ENCODE measurements at regions not wholly inside any gene's neighbourhood (a gene's known extent, or its start where the extent isn't known, plus 50 kb on each side); places are given as distances from the start of the nearest gene placed in this dataset.
"Not testable (repeated sequence)": the region's sequence is repeated elsewhere in the genome, so short reads cannot be mapped to it uniquely, and the experiment has no call there.

GRCh38 chr16:73427164-73427563, 379.2 kb upstream of the ZFHX3 start:
- no peak for DNase-seq

- DNase-seq, result no peak
Observed at GRCh38 chr16:73426433-73427160, 378.7 kb upstream of the ZFHX3 start.

GRCh38 chr16:73420676-73421075, 372.7 kb upstream of the ZFHX3 start:
- no peak for DNase-seq

- DNase-seq, result no peak
Observed at GRCh38 chr16:73420244-73420643, 372.3 kb upstream of the ZFHX3 start.

GRCh38 chr16:73418691-73419090, 370.8 kb upstream of the ZFHX3 start:
- no peak for DNase-seq

GRCh38 chr16:73418051-73418450, 370.1 kb upstream of the ZFHX3 start:
- no peak for DNase-seq

GRCh38 chr16:73415286-73415685, 367.4 kb upstream of the ZFHX3 start:
- no peak for DNase-seq

GRCh38 chr16:73414638-73415037, 366.7 kb upstream of the ZFHX3 start:
- no peak for DNase-seq

- DNase-seq, result no peak
Observed at GRCh38 chr16:73413830-73414190, 365.9 kb upstream of the ZFHX3 start.

GRCh38 chr16:73413091-73413829, 365.3 kb upstream of the ZFHX3 start:
- DNase-seq, result no peak

GRCh38 chr16:73412416-73412815, 364.5 kb upstream of the ZFHX3 start:
- no peak for DNase-seq

GRCh38 chr16:73408716-73409115, 360.8 kb upstream of the ZFHX3 start:
- no peak for DNase-seq

- no peak for DNase-seq
Observed at GRCh38 chr16:73408311-73408710, 360.4 kb upstream of the ZFHX3 start.

- no peak for DNase-seq
Observed at GRCh38 chr16:73405851-73406250, 357.9 kb upstream of the ZFHX3 start.

GRCh38 chr16:73404001-73404400, 356.1 kb upstream of the ZFHX3 start:
- DNase-seq, result no peak

- DNase-seq, result peak in 1 of 2 experiments; percentile 27
Observed at GRCh38 chr16:73403291-73403690, 355.4 kb upstream of the ZFHX3 start.

GRCh38 chr16:73400951-73401350, 353.0 kb upstream of the ZFHX3 start:
- no peak for DNase-seq

- DNase-seq, result no peak
Observed at GRCh38 chr16:73399997-73400396, 352.1 kb upstream of the ZFHX3 start.

- no peak for DNase-seq
Observed at GRCh38 chr16:73399486-73399885, 351.6 kb upstream of the ZFHX3 start.

GRCh38 chr16:73398604-73399003, 350.7 kb upstream of the ZFHX3 start:
- DNase-seq, result not testable (repeated sequence)

- DNase-seq, result no peak
Observed at GRCh38 chr16:73396556-73396955, 348.6 kb upstream of the ZFHX3 start.

GRCh38 chr16:73390936-73391335, 343.0 kb upstream of the ZFHX3 start:
- DNase-seq, result no peak

- no peak for DNase-seq
Observed at GRCh38 chr16:73390491-73390890, 342.6 kb upstream of the ZFHX3 start.

GRCh38 chr16:73389085-73389484, 341.2 kb upstream of the ZFHX3 start:
- no peak for DNase-seq

GRCh38 chr16:73387979-73388378, 340.1 kb upstream of the ZFHX3 start:
- no peak for DNase-seq
